ENCODE measurements at regions not wholly inside any gene's neighbourhood (a gene's known extent, or its start where the extent isn't known, plus 50 kb on each side); places are given as distances from the start of the nearest gene placed in this dataset.

GRCh38 chr15:53841651-53842050 is 82.2 kb upstream of the WDR72 start:
- Histone ChIP-seq H3K36me3 (ENCODE audit: insufficient read depth, low read length) (no peaks in the 10 kb centered on the region), H3K4me3 (ENCODE audit: low read length) (no peak overlapping the region), H3K79me2 (ENCODE audit: low read length) (no peaks in the 10 kb centered on the region), H3K27ac (ENCODE audit: low read length) (no peak overlapping the region), H3K9ac (ENCODE audit: low read length) (no peak overlapping the region), H3K9me2 (replicated peaks; ENCODE audit: insufficient read depth, low read length) (no peaks in the 10 kb centered on the region), H2AFZ (ENCODE audit: low read length) (no peak overlapping the region), H3K27me3 (ENCODE audit: low read length) (no peaks in the 10 kb centered on the region), H3K9me3 (ENCODE audit: low read length) (no peaks in the 10 kb centered on the region), H4K20me1 (ENCODE audit: insufficient read depth, low read depth, low read length) (no peaks in the 10 kb centered on the region), H3K4me2 (ENCODE audit: low read depth, low read length, poor library complexity, severe bottlenecking) (no peak overlapping the region), H3K4me1 (ENCODE audit: low read length) (no peaks in the 10 kb centered on the region)
- DNase-seq, result no peak

- Histone ChIP-seq H3K79me2 (ENCODE audit: low read length) (no peaks in the 10 kb centered on the region), H4K20me1 (ENCODE audit: insufficient read depth, low read depth, low read length) (no peaks in the 10 kb centered on the region), H3K27me3 (ENCODE audit: low read length) (no peaks in the 10 kb centered on the region), H3K9me2 (replicated peaks; ENCODE audit: insufficient read depth, low read length) (no peaks in the 10 kb centered on the region), H2AFZ (ENCODE audit: low read length) (no peak overlapping the region), H3K36me3 (ENCODE audit: insufficient read depth, low read length) (no peaks in the 10 kb centered on the region), H3K4me1 (ENCODE audit: low read length) (no peaks in the 10 kb centered on the region), H3K4me3 (ENCODE audit: low read length) (no peak overlapping the region), H3K4me2 (ENCODE audit: low read depth, low read length, poor library complexity, severe bottlenecking) (no peak overlapping the region), H3K9me3 (ENCODE audit: low read length) (no peaks in the 10 kb centered on the region), H3K9ac (ENCODE audit: low read length) (no peak overlapping the region), H3K27ac (ENCODE audit: low read length) (no peak overlapping the region)
- DNase-seq, result no peak
Observed at GRCh38 chr15:53840681-53841080, 81.2 kb upstream of the WDR72 start.

- no peak overlapping the region for H3K4me3 ChIP-seq (ENCODE audit: low read length)
- H3K27ac ChIP-seq (ENCODE audit: low read length), result no peak overlapping the region
- no peak overlapping the region for H3K9ac ChIP-seq (ENCODE audit: low read length)
- H3K4me1 ChIP-seq (ENCODE audit: low read length), result no peaks in the 10 kb centered on the region
- no peaks in the 10 kb centered on the region for H3K9me3 ChIP-seq (ENCODE audit: low read length)
- no peaks in the 10 kb centered on the region for H3K36me3 ChIP-seq (ENCODE audit: insufficient read depth, low read length)
- no peaks in the 10 kb centered on the region for H4K20me1 ChIP-seq (ENCODE audit: insufficient read depth, low read depth, low read length)
- H3K27me3 ChIP-seq (ENCODE audit: low read length), result no peaks in the 10 kb centered on the region
- H2AFZ ChIP-seq (ENCODE audit: low read length), result no peak overlapping the region
- H3K9me2 ChIP-seq (replicated peaks; ENCODE audit: insufficient read depth, low read length), result no peaks in the 10 kb centered on the region
- DNase-seq, result no peak
- no peaks in the 10 kb centered on the region for H3K79me2 ChIP-seq (ENCODE audit: low read length)
- H3K4me2 ChIP-seq (ENCODE audit: low read depth, low read length, poor library complexity, severe bottlenecking), result no peak overlapping the region
Observed at GRCh38 chr15:53837263-53837662, 77.8 kb upstream of the WDR72 start.

GRCh38 chr15:53836618-53837017 is 77.2 kb upstream of the WDR72 start:
- H3K27ac ChIP-seq (ENCODE audit: low read length), result no peak overlapping the region
- H3K36me3 ChIP-seq (ENCODE audit: insufficient read depth, low read length), result no peaks in the 10 kb centered on the region
- DNase-seq, result no peak
- no peak overlapping the region for H3K4me2 ChIP-seq (ENCODE audit: low read depth, low read length, poor library complexity, severe bottlenecking)
- H3K9me2 ChIP-seq (replicated peaks; ENCODE audit: insufficient read depth, low read length), result no peaks in the 10 kb centered on the region
- H3K9me3 ChIP-seq (ENCODE audit: low read length), result no peaks in the 10 kb centered on the region
- no peaks in the 10 kb centered on the region for H3K79me2 ChIP-seq (ENCODE audit: low read length)
- H3K9ac ChIP-seq (ENCODE audit: low read length), result no peak overlapping the region
- H2AFZ ChIP-seq (ENCODE audit: low read length), result no peak overlapping the region
- H3K27me3 ChIP-seq (ENCODE audit: low read length), result no peaks in the 10 kb centered on the region
- H3K4me1 ChIP-seq (ENCODE audit: low read length), result no peaks in the 10 kb centered on the region
- H4K20me1 ChIP-seq (ENCODE audit: insufficient read depth, low read depth, low read length), result no peaks in the 10 kb centered on the region
- no peak overlapping the region for H3K4me3 ChIP-seq (ENCODE audit: low read length)

- H3K9me3 ChIP-seq (ENCODE audit: low read length), result no peaks in the 10 kb centered on the region
- DNase-seq, result no peak
- H3K4me1 ChIP-seq (ENCODE audit: low read length), result no peaks in the 10 kb centered on the region
- no peak overlapping the region for H3K4me2 ChIP-seq (ENCODE audit: low read depth, low read length, poor library complexity, severe bottlenecking)
- no peaks in the 10 kb centered on the region for H3K36me3 ChIP-seq (ENCODE audit: insufficient read depth, low read length)
- H3K9me2 ChIP-seq (replicated peaks; ENCODE audit: insufficient read depth, low read length), result no peaks in the 10 kb centered on the region
- no peak overlapping the region for H3K9ac ChIP-seq (ENCODE audit: low read length)
- no peak overlapping the region for H3K27ac ChIP-seq (ENCODE audit: low read length)
- no peak overlapping the region for H2AFZ ChIP-seq (ENCODE audit: low read length)
- H3K4me3 ChIP-seq (ENCODE audit: low read length), result no peak overlapping the region
- no peaks in the 10 kb centered on the region for H3K27me3 ChIP-seq (ENCODE audit: low read length)
- no peaks in the 10 kb centered on the region for H4K20me1 ChIP-seq (ENCODE audit: insufficient read depth, low read depth, low read length)
- H3K79me2 ChIP-seq (ENCODE audit: low read length), result no peaks in the 10 kb centered on the region
Observed at GRCh38 chr15:53835309-53835708, 75.8 kb upstream of the WDR72 start.

- Histone ChIP-seq H3K4me2 (ENCODE audit: low read depth, low read length, poor library complexity, severe bottlenecking) (no peak overlapping the region), H3K79me2 (ENCODE audit: low read length) (no peaks in the 10 kb centered on the region), H3K4me3 (ENCODE audit: low read length) (no peak overlapping the region), H4K20me1 (ENCODE audit: insufficient read depth, low read depth, low read length) (no peaks in the 10 kb centered on the region), H3K27ac (ENCODE audit: low read length) (no peak overlapping the region), H3K9ac (ENCODE audit: low read length) (no peak overlapping the region), H3K4me1 (ENCODE audit: low read length) (no peaks in the 10 kb centered on the region), H3K27me3 (ENCODE audit: low read length) (no peaks in the 10 kb centered on the region), H3K9me2 (replicated peaks; ENCODE audit: insufficient read depth, low read length) (no peaks in the 10 kb centered on the region), H3K9me3 (ENCODE audit: low read length) (no peaks in the 10 kb centered on the region), H2AFZ (ENCODE audit: low read length) (no peak overlapping the region), H3K36me3 (ENCODE audit: insufficient read depth, low read length) (no peaks in the 10 kb centered on the region)
- no peak for DNase-seq
Observed at GRCh38 chr15:53834214-53834613, 74.8 kb upstream of the WDR72 start.

GRCh38 chr15:53833134-53833624 is 73.7 kb upstream of the WDR72 start:
- no peak overlapping the region for H3K4me2 ChIP-seq (ENCODE audit: low read depth, low read length, poor library complexity, severe bottlenecking)
- no peak overlapping the region for H3K27ac ChIP-seq (ENCODE audit: low read length)
- H3K9me3 ChIP-seq (ENCODE audit: low read length), result no peaks in the 10 kb centered on the region
- H3K27me3 ChIP-seq (ENCODE audit: low read length), result no peaks in the 10 kb centered on the region
- H3K4me1 ChIP-seq (ENCODE audit: low read length), result no peaks in the 10 kb centered on the region
- H3K36me3 ChIP-seq (ENCODE audit: insufficient read depth, low read length), result no peaks in the 10 kb centered on the region
- H3K9ac ChIP-seq (ENCODE audit: low read length), result no peak overlapping the region
- DNase-seq, result no peak
- no peaks in the 10 kb centered on the region for H3K79me2 ChIP-seq (ENCODE audit: low read length)
- H3K9me2 ChIP-seq (replicated peaks; ENCODE audit: insufficient read depth, low read length), result no peaks in the 10 kb centered on the region
- H3K4me3 ChIP-seq (ENCODE audit: low read length), result no peak overlapping the region
- no peak overlapping the region for H2AFZ ChIP-seq (ENCODE audit: low read length)
- no peaks in the 10 kb centered on the region for H4K20me1 ChIP-seq (ENCODE audit: insufficient read depth, low read depth, low read length)

- no peak overlapping the region for H2AFZ ChIP-seq (ENCODE audit: low read length)
- no peaks in the 10 kb centered on the region for H3K27me3 ChIP-seq (ENCODE audit: low read length)
- H3K79me2 ChIP-seq (ENCODE audit: low read length), result no peaks in the 10 kb centered on the region
- DNase-seq, result no peak
- H3K4me1 ChIP-seq (ENCODE audit: low read length), result no peaks in the 10 kb centered on the region
- no peak overlapping the region for H3K9ac ChIP-seq (ENCODE audit: low read length)
- H3K36me3 ChIP-seq (ENCODE audit: insufficient read depth, low read length), result no peaks in the 10 kb centered on the region
- H3K27ac ChIP-seq (ENCODE audit: low read length), result no peak overlapping the region
- H3K9me3 ChIP-seq (ENCODE audit: low read length), result no peaks in the 10 kb centered on the region
- no peaks in the 10 kb centered on the region for H3K9me2 ChIP-seq (replicated peaks; ENCODE audit: insufficient read depth, low read length)
- no peak overlapping the region for H3K4me2 ChIP-seq (ENCODE audit: low read depth, low read length, poor library complexity, severe bottlenecking)
- no peaks in the 10 kb centered on the region for H4K20me1 ChIP-seq (ENCODE audit: insufficient read depth, low read depth, low read length)
- no peak overlapping the region for H3K4me3 ChIP-seq (ENCODE audit: low read length)
Observed at GRCh38 chr15:53831907-53832770, 72.7 kb upstream of the WDR72 start.

Measured in Karpas-422 (cell line).